HG02642 (cell line): ENCODE measurements at regions not wholly inside any gene's neighbourhood (a gene's known extent, or its start where the extent isn't known, plus 50 kb on each side); places are given as distances from the start of the nearest gene placed in this dataset.

Experiments used
- ATAC-seq: cut with Tn5 transposase; IDR thresholded peaks from one replicate; pipeline ENCODE4 v1.9.1; 2021; ENCODE audit warnings: mild to moderate bottlenecking; ENCODE audit not compliant: unreplicated experiment, poor library complexity

- ATAC-seq, result no peak
These were observed 63.0 kb downstream of the INSIG1 start for GRCh38 chr7:155360495-155361345.

- ATAC-seq, result no peak
These were observed 63.6 kb downstream of the INSIG1 start for GRCh38 chr7:155361346-155361680.

- ATAC-seq, result no peak
These were observed 64.3 kb downstream of the INSIG1 start for GRCh38 chr7:155361947-155362346.

GRCh38 chr7:155362380-155363145 lies 64.9 kb downstream of the INSIG1 start:
- ATAC-seq, result no peak

GRCh38 chr7:155363146-155363539 lies 65.5 kb downstream of the INSIG1 start:
- no peak for ATAC-seq

GRCh38 chr7:155363852-155364600 lies 66.3 kb downstream of the INSIG1 start:
- ATAC-seq, result no peak

- no peak for ATAC-seq
These were observed 67.6 kb downstream of the INSIG1 start for GRCh38 chr7:155365146-155365874.

- ATAC-seq, result no peak
These were observed 71.4 kb downstream of the INSIG1 start for GRCh38 chr7:155368894-155369600.

- ATAC-seq, result no peak
These were observed 72.1 kb downstream of the INSIG1 start for GRCh38 chr7:155369766-155370165.

GRCh38 chr7:155371331-155371883 lies 73.7 kb downstream of the INSIG1 start:
- ATAC-seq, result no peak

GRCh38 chr7:155371884-155372781 lies 74.5 kb downstream of the INSIG1 start:
- peak; percentile 51 for ATAC-seq

GRCh38 chr7:155372782-155373358 lies 75.2 kb downstream of the INSIG1 start:
- peak; percentile 10 for ATAC-seq

GRCh38 chr7:155373359-155374273 lies 75.9 kb downstream of the INSIG1 start:
- no peak for ATAC-seq

- no peak for ATAC-seq
These were observed 76.9 kb downstream of the INSIG1 start for GRCh38 chr7:155374276-155375252.

GRCh38 chr7:155375337-155376277 lies 77.9 kb downstream of the INSIG1 start:
- no peak for ATAC-seq
